Colonic mucosa (tissue), 4 donors: ENCODE measurements at regions not wholly inside any gene's neighbourhood (a gene's known extent, or its start where the extent isn't known, plus 50 kb on each side); places are given as distances from the start of the nearest gene placed in this dataset.

ENCODE experiments used
- DNase-seq: peaks from one replicate; pipeline ENCODE4 v3.0.0-alpha.2; 2020
- H3K27ac ChIP-seq: fragments of 200-600 bp; one replicate; pipeline ENCODE4 v1.8.0; 2021
- H3K27me3 ChIP-seq: fragments of 200-600 bp; one replicate; pipeline ENCODE4 v1.8.0; 2021
- H3K36me3 ChIP-seq: fragments of 200-600 bp; one replicate; pipeline ENCODE4 v1.8.0; 2021
- H3K4me1 ChIP-seq: fragments of 200-600 bp; one replicate; pipeline ENCODE4 v1.8.0; 2021; ENCODE audit warnings: mild to moderate bottlenecking
- H3K4me3 ChIP-seq: fragments of 200-600 bp; one replicate; pipeline ENCODE4 v1.8.0; 2021
- H3K9ac ChIP-seq, 2 donors: one replicate each; pipeline ENCODE4 v1.7.0; 2013; ENCODE audit warnings: control low read depth in 2 of 2, low read depth in 2 of 2, low read length in 2 of 2
- H3K9me3 ChIP-seq: fragments of 200-600 bp; one replicate; pipeline ENCODE4 v1.8.0; 2021
- CTCF ChIP-seq: fragments of 200-600 bp; IDR thresholded peaks from one replicate; pipeline ENCODE4 v1.8.0; 2022; ENCODE audit warnings: antibody characterized with exemption, mild to moderate bottlenecking
- intact Hi-C: fragments of 100-400 bp; cut with DNase I; formaldehyde crosslinking; loops from one replicate; pipeline ENCODE4 v1.14.1; 2022
- donor health status: healthy.
- donor health status: DM: no; HTN: no; CAD: no.
- donor health status: DM: no; HTN: no; CAD: no.

GRCh38 chr5:42366051-42366450 is 57.2 kb upstream of the GHR start:
- H3K27me3 ChIP-seq = no peaks in the 10 kb centered on the region
- H3K36me3 ChIP-seq = no peaks in the 10 kb centered on the region
- DNase-seq = no peak
- no peak for TF ChIP-seq CTCF
- intact Hi-C loops = no loop called here
- no peaks in the 10 kb centered on the region for H3K9me3 ChIP-seq
- no peak overlapping the region for H3K4me3 ChIP-seq
- no peak overlapping the region for H3K27ac ChIP-seq
- H3K4me1 ChIP-seq = no peaks in the 10 kb centered on the region
- H3K9ac ChIP-seq = no peak overlapping the region
